Right renal cortex interstitium (tissue), 3 donors: ENCODE measurements at regions not wholly inside any gene's neighbourhood (a gene's known extent, or its start where the extent isn't known, plus 50 kb on each side); places are given as distances from the start of the nearest gene placed in this dataset.
"Not testable (repeated sequence)": the region's sequence is repeated elsewhere in the genome, so short reads cannot be mapped to it uniquely, and the experiment has no call there.

ENCODE experiments used
- DNase-seq, 3 donors: peaks; one replicate each; pipeline ENCODE4 v3.0.0-alpha.2; 2013; ENCODE audit warnings: low read depth in 3 of 3, low spot score in 2 of 3

GRCh38 chr16:25566183-25566582, 125.6 kb upstream of the HS3ST4 start:
- DNase-seq, result no peak

DNA sequence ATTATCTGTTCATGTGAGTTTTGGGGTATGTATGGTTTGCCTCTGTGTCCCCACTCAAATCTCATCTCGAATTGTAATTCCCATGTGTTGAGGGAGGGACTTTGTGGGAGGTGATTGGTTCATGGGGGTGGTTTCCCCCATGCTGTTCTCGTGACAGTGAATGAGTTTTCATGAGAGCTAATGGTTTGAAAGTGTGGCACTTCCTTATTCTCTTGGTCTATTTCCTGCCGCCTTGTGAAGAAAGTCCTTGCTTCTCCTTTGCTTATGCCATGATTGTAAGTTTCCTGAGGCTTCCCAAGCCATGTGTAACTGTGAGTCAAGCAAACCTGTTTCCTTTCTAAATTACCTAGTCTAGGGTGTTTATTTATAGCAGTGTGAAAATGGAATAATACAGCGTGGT, 128.1 kb upstream of the HS3ST4 start:
- no peak for DNase-seq

DNA sequence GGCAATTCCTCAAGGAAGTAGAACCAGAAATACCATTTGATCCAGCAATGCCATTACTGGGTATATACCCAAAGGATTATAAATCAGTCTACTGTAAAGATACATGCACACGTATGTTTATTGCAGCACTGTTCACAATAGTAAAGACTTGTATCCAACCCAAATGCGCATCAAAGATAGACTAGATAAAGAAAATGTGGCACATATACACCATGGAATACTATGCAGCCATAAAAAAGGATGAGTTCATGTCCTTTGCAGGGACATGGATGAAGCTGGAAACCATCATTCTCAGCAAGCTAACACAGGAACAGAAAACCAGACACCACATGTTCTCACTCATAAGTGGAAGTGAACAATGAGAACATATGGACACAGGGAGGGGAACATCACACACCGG, 130.0 kb upstream of the HS3ST4 start:
- not testable (repeated sequence) for DNase-seq

- DNase-seq, result not testable (repeated sequence)
These were observed 134.8 kb upstream of the HS3ST4 start for GRCh38 chr16:25556968-25557312.

DNA sequence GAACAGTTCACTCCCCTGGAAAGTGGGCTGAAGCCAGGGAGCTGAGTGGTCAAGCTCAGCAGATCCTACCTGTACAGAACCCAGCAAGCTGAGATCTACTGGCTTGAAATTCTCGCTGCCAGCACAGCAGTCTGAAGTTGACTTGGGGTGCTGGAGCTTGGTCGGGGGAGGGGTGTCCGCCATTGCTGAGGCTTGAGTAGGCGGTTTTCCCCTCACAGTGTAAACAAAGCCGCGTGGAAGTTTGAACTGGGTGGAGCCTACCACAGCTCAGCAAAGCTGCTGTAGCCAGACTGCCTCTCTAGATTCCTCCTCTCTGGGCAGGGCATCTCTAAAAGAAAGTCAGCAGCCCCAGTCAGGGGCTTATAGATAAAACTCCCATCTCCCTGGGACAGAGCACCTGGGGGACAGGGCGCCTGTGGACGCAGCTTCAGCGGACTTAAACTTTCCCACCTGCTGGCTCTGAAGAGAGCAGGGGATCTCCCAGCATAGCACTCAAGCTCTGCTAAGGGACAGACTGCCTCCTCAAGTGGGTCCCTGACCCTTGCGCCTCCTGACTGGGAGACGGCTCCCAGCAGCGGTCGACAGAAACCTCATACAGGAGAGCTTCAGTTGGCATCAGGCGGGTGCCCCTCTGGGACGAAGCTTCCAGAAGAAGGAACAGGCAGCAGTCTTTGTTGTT, 135.3 kb upstream of the HS3ST4 start:
- not testable (repeated sequence) for DNase-seq

DNA sequence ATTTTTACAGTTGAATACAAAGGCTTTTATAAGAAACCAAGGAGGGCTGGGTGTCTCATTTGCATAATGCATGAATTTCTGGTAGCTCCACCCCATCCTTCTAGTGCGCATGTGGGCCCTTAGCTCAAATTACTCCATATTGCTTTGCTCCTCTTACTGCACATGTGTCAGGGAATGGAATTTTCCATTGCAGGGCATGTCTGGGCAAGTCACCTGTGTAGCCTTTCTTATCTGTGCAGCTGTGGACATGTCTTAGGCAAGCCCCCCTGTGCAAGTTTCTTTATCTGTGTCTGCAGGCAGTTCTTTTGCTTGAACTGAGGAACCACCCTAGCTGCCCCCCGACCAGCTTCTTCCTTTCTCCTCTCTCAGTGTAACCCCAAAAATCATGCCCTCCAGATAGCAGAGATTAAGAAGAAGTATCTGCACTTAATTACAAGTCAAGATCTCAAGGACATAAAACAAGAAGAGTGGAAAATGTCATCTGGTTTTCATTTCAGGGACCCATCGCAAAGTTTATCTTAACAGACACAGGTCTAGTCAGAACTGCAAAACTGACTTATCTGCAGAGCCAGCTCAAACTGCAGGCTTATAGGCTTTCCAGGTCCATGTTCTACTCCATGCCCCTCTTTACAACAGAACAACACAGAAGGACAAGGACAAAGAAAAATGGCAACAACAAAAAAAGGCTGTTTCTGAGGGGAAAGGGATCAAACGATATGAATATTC, 137.9 kb upstream of the HS3ST4 start:
- DNase-seq, result no peak

DNA sequence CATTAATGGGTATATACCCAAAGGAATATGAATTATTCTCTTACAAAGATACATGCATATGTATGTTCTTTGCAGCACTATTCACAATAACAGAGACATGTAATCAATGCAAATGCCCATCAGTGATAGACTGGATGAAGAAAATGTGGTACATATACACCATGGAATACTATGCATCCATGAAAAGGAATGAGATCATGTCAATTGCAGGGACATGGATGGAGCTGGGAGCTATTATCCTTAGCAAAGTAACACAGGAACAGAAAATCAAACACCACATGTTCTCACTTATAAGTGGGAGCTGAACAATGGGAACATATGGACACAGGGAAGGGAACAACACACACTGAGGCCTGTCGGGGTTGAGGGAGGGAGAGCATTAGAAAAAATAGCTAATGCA, 141.1 kb upstream of the HS3ST4 start:
- no peak for DNase-seq

DNA sequence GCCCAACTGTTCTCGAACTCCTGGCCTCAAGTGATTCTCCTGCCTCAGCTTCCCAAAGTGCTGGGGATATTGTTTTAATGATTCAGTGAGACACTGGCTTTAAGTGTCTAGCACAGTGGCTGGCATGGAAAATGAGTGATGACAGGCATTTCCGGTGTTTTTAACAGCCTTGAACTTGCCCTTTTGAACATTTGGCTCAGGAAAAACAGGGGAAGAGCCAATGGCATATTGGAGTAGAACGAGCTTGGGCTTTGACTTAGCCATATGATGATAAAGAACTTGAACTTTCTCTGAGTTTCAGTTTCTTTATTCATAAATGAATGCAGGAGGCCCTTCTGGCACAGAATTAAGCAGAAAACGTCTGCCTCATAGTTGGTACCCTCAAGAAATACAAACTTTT, 145.0 kb upstream of the HS3ST4 start:
- no peak for DNase-seq

- DNase-seq, result no peak
These were observed 147.5 kb upstream of the HS3ST4 start for GRCh38 chr16:25544294-25544693.

DNA sequence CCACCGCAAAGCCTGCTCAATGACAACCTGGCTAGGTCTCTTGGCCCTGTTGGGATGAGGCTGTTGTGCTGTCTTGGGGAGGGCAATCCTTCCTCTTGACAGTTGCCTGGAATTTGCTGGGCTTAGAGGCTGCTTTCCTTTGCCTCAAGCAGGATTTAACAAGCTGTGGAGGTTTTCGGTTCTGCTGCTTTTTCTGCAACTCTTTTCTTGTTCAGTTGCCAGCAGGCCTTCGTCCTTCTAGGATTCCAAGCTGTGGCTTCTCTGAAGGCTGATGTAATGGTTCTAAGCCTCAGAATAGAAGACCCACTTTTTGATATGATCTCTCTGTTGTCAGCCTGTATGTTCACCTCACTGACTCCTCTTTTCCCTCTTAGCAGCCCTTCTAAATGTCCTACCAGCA, 149.5 kb upstream of the HS3ST4 start:
- no peak for DNase-seq

- DNase-seq, result not testable (repeated sequence)
These were observed 152.0 kb upstream of the HS3ST4 start for GRCh38 chr16:25539767-25540166.

DNA sequence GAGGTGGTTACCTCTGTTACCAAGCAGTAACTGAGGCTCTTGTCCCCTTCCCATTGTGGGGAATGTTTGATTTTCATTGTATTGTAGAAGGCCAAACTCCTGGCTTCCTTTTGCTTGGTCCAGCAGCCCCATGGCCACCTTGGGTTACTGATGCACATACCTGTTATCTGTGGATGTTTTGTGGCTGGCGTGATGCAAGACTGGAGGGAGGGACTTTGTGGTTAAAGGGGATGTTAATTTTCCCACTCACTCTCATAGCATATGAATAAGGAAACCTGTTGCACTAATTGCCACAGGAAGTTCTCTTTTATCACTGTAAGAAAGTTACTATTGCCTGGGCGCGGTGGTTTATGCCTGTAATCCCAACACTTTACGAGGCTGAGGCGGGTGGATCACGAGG, 168.6 kb upstream of the HS3ST4 start:
- no peak for DNase-seq

DNA sequence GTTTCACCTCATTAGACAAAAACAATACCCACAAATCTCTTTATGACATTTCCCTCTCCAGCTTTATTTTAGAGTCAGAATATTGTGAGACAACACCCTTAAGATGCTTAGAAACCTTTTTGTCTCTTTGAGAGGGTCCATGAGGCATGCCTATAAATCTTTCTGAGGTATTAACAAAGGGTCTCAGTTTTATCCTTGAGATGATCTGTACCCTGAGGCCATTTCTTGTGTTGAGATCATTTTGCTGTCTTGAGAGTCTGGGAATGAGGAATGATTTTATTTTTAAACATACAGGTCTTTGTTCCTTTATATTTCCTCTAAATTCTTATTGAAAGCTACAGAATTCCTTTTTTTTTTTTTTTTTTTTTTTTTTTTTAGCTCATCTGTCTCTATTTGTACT, 179.7 kb upstream of the HS3ST4 start:
- no peak for DNase-seq

DNA sequence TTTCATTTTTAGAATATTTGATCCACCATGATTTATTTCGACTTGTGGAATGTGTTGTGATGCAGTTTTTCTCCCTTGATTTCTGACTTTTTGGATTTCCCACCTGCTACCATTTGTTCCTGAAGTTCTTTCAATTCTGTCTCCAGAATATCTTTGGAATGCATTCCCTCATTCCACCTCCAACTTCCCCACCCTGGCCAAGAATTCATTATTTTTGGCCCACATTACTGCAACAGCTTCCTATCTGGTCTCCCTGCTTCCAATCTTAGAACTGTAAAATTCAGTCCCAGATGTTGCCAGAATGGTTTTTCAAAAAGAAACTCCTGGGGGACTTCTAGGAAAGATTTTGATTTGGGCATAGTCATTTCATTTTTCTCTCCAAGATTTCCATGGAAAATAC, 182.3 kb upstream of the HS3ST4 start:
- no peak for DNase-seq

- DNase-seq, result no peak
These were observed 190.1 kb upstream of the HS3ST4 start for GRCh38 chr16:25501530-25502255.

DNA sequence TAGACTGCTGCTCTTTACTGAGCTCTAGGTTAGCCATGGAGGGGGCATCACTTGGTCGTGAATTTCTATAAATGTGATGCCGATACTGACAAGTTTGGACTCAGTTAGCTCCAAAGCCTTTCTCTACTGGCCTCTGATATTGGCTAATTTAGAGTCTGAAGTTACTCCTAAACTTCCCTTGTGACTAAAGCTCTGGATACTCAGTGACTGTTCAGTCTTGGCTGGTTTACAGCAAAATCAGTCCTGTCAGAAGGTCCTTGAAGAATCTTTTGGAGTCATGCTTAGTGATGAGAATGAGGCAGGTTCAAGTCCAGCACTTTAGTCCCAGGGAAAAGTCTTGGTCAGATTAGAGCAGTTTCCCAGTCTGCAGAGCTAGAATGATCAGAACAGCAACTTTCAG, 197.5 kb upstream of the HS3ST4 start:
- no peak for DNase-seq

DNA sequence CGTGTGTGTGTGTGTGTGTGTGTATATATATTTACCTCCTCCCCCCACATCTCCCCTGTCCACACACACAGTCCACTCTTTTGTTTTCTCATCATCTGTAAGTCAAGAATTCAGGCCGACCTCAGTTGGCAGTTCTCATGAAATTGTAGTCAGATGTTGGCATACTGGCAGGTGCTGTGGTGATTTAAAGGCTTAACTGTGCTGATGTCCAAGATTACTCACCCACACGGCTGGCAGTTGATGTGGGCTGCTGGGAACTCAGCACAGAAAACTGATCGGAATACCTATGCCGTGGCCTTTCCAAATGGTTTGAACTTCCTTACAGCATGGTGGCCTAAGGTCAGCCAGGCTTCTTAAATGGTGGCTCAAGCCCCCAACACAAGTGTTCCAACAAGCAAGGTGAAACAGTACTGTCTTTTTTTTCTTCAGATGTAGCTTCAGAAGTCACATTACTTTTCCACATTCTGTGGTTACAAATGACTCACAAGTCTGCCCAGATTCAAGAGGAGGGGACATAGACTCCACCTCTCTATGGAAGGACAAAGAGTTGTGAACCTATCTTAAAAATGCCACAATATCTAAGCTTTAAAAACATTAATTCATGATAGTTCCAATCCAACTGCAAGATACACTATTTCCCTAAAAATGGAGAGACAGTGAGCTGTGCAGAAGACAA, 198.5 kb upstream of the HS3ST4 start:
- no peak for DNase-seq

DNA sequence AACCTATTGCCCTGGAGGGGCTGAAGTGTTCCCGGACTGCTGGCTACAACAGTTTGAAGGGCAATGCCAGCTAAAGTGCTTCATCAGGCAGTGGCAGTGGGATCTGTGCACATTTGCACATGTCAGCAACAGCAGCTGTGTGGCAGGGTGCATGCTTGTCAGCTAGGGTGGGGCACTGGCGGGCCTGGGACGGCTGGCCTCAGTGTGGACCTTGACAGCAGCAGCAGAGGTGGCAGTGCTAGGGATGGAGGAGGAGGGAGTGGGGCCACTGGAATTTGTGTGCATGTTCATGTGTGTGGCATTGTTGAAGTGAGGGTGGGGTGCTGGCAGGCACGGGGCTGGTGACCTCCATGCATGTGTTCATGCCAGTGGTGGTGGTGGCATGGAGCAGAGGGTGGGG, 203.3 kb upstream of the HS3ST4 start:
- no peak for DNase-seq

GRCh38 chr16:25487888-25488287, 203.9 kb upstream of the HS3ST4 start:
- no peak for DNase-seq

GRCh38 chr16:25481636-25482035, 210.1 kb upstream of the HS3ST4 start:
- no peak for DNase-seq

DNA sequence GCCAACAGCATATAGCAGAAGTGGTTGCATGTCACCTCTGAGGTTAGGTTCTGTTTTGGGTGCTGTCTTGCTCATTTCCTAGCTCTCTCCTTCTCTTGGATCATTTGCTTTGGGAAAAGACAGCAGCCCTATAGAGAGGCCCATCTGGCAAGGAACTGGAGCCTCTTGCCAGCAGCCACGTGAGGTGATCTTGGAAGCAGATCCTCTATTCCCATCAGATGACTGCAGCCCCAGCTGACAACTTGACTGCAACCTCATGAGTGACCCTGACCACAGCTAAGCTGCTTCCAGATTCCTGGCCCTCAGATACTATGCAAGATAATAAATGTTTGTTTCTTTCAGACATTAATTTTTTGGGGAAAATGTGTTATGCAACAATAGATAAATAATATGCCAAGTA, 213.3 kb upstream of the HS3ST4 start:
- DNase-seq, result no peak
